Activated naive CD4-positive, alpha-beta T cell treated with anti-CD3 and anti-CD28 coated beads, Interleukin-2, amount 10 ng/mL, durations not matched to agents 7 days and 5 days (primary cell): ENCODE measurements at regions not wholly inside any gene's neighbourhood (a gene's known extent, or its start where the extent isn't known, plus 50 kb on each side); places are given as distances from the start of the nearest gene placed in this dataset.

Experiments
- CTCF ChIA-PET: fragments of 350-600 bp; sonication (Branson Sonifier 250); formaldehyde crosslinking; loops from one replicate; lab custom pipeline; 2021; ENCODE audit warnings: antibody characterized with exemption; lab: Charles Lee
- DNase-seq: peaks from one replicate; pipeline ENCODE4 v3.0.0-alpha.2; 2020
- H3K27ac Mint-ChIP-seq: one replicate; pipeline ENCODE4 v1.8.0; 2021; ENCODE audit warnings: mild to moderate bottlenecking, moderate library complexity, mixed read lengths
- H3K27me3 Mint-ChIP-seq: one replicate; pipeline ENCODE4 v1.8.0; 2021; ENCODE audit warnings: mild to moderate bottlenecking, mixed read lengths
- H3K36me3 Mint-ChIP-seq: one replicate; pipeline ENCODE4 v1.8.0; 2021; ENCODE audit warnings: mixed read lengths
- H3K4me1 Mint-ChIP-seq: one replicate; pipeline ENCODE4 v1.8.0; 2021; ENCODE audit warnings: mixed read lengths
- H3K4me3 Mint-ChIP-seq: one replicate; pipeline ENCODE4 v1.8.0; 2021; ENCODE audit warnings: mild to moderate bottlenecking, moderate library complexity, mixed read lengths
- H3K9me3 Mint-ChIP-seq: one replicate; pipeline ENCODE4 v1.8.0; 2021; ENCODE audit warnings: mixed read lengths

DNA sequence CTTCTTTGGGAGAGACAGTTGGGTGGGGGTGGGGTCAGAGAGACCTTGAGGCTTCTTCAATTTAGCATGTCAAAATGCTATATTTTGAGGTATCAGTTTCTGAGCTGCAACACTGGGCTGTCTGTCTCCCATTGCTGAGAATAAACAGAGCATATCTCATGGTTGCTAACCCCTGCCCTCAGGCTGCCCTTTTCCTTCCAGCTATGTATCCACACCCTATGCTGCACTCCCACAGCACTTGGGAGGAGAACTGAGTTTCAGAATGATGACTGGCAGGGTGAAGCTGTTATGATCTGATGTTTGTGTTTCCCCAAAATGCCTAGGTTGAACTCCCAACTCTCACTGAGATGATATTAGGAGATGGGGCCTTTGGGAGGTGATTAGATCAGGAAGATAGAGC is 794.0 kb downstream of the RNF144A start:
- H3K4me3 Mint-ChIP-seq: no peak overlapping the region
- no peaks in the 10 kb centered on the region for H3K9me3 Mint-ChIP-seq
- CTCF ChIA-PET: no interaction called here
- no peaks in the 10 kb centered on the region for H3K27me3 Mint-ChIP-seq
- no peaks in the 10 kb centered on the region for H3K4me1 Mint-ChIP-seq
- DNase-seq: no peak
- no peak overlapping the region for H3K27ac Mint-ChIP-seq
- no peaks in the 10 kb centered on the region for H3K36me3 Mint-ChIP-seq

DNA sequence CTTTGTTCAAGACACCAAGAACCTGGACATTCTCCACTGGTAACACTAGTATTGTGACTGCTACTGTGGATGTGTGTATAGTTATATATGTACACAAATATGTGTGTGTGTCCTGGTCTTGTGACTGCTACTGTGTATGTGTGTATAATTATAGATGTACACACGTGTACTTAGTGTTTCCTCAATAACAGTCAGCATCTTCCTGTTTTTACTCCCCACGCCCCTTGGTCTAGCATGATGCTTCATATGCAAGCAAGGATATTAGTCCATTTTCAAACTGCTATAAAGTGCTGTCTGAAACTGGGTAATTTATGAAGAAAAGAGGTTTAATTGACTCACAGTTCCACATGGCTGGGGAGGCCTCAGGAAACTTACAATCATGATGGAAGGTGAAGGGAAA is 802.7 kb downstream of the RNF144A start:
- Mint-ChIP-seq H3K9me3 (no peaks in the 10 kb centered on the region), H3K4me1 (peaks cover 16% of the 10 kb centered on the region), H3K36me3 (no peaks in the 10 kb centered on the region), H3K27ac (no peak overlapping the region), H3K4me3 (no peak overlapping the region), H3K27me3 (no peaks in the 10 kb centered on the region)
- DNase-seq: no peak
- CTCF ChIA-PET: no interaction called here

DNA sequence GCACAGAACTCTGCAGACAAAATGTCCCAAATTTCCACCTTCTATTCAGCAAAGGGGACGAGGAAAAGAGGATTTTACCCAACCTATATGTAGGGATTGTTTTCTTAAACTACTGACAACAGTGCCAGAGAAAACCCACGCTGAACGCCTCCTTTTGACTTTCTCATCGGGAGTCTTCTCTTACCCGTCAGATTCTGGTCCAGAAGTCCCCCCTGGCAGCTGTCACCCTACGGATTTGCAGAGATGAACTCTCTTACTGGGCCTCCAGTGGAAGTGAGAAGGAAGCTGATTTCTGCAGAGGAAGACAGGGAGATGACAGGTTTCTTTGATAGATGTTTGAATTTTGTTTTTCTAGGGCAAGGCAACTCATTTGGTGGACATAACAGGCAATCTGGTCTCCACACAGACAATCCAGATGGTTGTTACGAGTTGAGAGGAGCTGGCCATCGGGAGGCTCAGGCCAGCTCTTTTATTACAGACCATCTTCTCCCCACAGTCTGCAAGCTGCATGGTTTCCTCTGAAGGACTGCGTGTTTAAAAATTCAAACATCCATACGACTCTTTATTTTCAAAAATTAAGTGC is 804.3 kb downstream of the RNF144A start:
- CTCF ChIA-PET: no interaction called here
- H3K27ac Mint-ChIP-seq: no peak overlapping the region

DNA sequence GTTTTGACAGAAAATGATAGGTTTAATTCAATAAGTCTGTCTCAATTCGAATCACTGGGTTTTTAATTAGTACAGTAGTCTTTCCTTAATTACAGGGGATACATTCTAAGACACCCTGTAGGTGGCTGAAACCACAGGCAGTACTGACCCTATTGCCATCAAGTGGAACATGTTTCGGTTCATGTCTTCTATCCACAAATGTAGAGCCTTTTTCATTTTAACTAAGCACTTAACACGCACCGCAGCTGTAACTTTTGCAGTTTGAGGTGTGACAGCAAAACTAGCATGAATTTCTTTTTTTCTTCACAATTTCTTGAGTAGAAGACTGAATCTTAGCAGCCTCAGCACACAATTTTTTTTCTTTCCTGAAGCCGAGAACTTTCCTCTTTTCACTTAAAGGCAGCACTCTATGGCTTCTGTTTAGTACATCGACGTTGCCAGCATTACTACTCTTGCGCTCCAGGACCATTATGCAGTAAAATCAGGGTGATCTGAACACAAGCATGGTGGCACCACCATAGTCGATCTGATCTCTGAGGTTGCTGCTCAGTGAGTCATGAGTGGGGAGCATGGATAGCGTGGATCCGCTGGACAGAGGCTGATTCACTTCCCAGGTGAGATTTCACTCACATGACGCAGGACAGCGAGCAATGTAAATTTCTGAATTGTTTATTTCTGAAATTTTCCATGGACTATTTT is 805.1 kb downstream of the RNF144A start:
- Mint-ChIP-seq H3K36me3 (peaks cover 6% of the 10 kb centered on the region), H3K4me3 (no peak overlapping the region), H3K27ac (no peak overlapping the region), H3K27me3 (no peaks in the 10 kb centered on the region), H3K9me3 (no peaks in the 10 kb centered on the region), H3K4me1 (peaks cover 35% of the 10 kb centered on the region)
- CTCF ChIA-PET: no interaction called here
- DNase-seq: no peak

More for the DNA sequence above, 804.3 kb downstream of the RNF144A start:
- no peaks in the 10 kb centered on the region for H3K36me3 Mint-ChIP-seq
- no peaks in the 10 kb centered on the region for H3K27me3 Mint-ChIP-seq
- H3K4me3 Mint-ChIP-seq: no peak overlapping the region
- DNase-seq: no peak
- peaks cover 28% of the 10 kb centered on the region for H3K4me1 Mint-ChIP-seq
- no peaks in the 10 kb centered on the region for H3K9me3 Mint-ChIP-seq

DNA sequence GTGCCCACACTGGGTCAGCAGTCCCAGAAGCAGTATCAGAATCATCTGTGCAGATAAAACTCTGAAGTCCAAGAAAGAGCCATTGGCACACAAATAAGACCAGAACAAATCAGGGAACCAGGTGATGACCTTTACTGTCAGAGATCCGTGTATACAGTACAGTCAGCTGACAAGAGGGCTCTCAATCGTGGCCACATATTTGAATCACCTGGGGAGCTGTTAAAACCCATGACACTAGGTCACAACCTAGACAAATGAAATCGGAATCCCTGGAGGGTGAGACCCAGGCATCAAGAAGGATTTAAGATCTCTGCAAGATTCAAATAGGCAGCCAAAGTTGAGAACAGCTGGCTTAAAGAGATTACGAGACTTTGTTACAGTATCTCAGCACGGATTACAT is 807.1 kb downstream of the RNF144A start:
- DNase-seq: no peak
- Mint-ChIP-seq H3K27me3 (no peaks in the 10 kb centered on the region), H3K36me3 (peaks cover 6% of the 10 kb centered on the region), H3K27ac (peak overlapping the region; percentile 26), H3K4me3 (no peak overlapping the region), H3K9me3 (no peaks in the 10 kb centered on the region), H3K4me1 (peaks cover 38% of the 10 kb centered on the region)
- CTCF ChIA-PET: interaction anchor here (1.1 to 1.2 kb wide), 2 partner anchors 53 to 61 kb away, joined by 3 read pairs; no protein-coding TSS in a partner anchor

DNA sequence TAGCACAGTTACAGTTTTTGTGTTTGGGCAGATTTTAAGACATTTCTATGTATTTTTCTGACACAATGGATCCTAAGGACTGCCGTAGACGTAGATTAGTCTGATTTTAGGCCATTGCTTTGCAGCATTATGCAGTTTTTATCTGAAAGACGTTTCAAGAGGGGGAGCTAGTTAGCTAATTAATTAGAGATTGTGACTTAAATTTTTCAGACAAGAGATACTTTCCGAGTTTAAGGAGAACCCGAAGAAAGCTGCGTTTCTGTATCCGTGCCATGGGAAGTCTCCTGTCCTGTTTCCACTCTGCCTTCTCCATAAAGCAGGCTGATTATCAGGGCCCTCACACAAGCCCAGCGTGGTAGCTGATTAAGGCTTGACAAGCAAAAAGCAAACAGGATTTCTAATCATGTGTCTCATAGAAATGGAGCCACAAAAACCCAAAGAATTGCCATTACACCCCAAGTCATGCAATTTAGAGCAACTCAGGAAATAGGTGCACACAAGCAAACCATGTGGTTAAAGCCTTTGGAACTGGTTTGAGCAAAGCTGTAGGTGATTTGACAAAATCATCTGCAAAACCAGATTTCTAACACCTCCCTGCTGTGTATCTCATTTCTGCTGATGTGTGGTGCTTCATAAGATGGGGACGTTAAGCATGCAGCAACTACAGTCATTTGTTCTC is 808.1 kb downstream of the RNF144A start:
- peak; percentile 34 for DNase-seq
- Mint-ChIP-seq H3K27ac (peak overlapping the region; percentile 90), H3K36me3 (peaks cover 6% of the 10 kb centered on the region), H3K4me3 (peak overlapping the region; percentile 66), H3K27me3 (no peaks in the 10 kb centered on the region), H3K9me3 (no peaks in the 10 kb centered on the region), H3K4me1 (peaks cover 38% of the 10 kb centered on the region)
- CTCF ChIA-PET: interaction anchor here (0.8 to 2.0 kb wide), 6 partner anchors 21 to 297 kb away, joined by 3 to 12 read pairs (median 3); no protein-coding TSS in a partner anchor

DNA sequence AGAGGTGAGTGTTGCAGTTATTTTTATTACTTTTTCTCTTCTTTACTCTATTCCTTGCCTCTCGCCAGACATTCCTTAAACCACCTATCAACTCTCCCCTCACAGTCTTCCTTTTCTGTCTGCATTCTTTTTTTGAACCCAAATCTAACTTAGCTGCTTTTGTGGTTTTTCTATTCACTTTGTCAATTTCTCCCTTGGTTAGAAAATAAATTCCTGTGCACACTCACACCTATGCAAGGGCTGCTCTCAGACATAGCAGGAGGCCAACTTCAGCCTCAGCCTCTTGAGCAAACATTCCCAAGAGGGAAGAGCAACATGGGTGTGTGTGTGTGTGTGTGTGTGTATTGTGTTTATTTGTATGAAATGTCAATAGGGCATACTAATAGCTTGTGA is 808.6 kb downstream of the RNF144A start:
- no peak for DNase-seq
- CTCF ChIA-PET: interaction anchor here (0.8 to 2.0 kb wide), 4 partner anchors 21 to 297 kb away, joined by 3 to 12 read pairs (median 4); no protein-coding TSS in a partner anchor
- H3K27me3 Mint-ChIP-seq: no peaks in the 10 kb centered on the region
- peak overlapping the region; percentile 66 for H3K4me3 Mint-ChIP-seq
- H3K4me1 Mint-ChIP-seq: peaks cover 41% of the 10 kb centered on the region
- H3K36me3 Mint-ChIP-seq: peaks cover 8% of the 10 kb centered on the region
- H3K9me3 Mint-ChIP-seq: no peaks in the 10 kb centered on the region
- peak overlapping the region; percentile 90 for H3K27ac Mint-ChIP-seq

DNA sequence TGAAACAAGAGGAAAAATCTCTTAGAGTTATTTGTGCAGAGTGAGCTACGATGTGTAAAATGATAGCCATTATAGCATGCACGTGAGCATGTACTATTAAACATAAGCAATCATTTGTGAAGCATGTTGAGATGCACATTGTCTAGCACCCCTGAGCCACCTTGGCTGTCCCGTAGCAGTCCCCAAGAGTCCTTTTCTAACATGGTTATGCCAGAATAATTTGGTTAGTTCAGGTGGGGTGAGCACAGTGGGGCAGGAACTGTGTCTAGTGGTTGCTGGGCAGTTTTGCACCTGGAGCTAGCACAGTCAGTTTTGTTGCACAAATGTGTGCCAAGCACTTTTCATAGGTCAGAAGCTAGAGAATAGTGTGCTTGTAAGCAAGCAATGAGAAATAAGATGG is 809.8 kb downstream of the RNF144A start:
- no peak for DNase-seq
- Mint-ChIP-seq H3K4me1 (peaks cover 43% of the 10 kb centered on the region), H3K36me3 (peaks cover 9% of the 10 kb centered on the region), H3K27ac (peak overlapping the region; percentile 82), H3K27me3 (no peaks in the 10 kb centered on the region), H3K4me3 (peak overlapping the region; percentile 66), H3K9me3 (no peaks in the 10 kb centered on the region)
- CTCF ChIA-PET: interaction anchor here (1.2 to 2.0 kb wide), 3 partner anchors 276 to 301 kb away, joined by 3 to 12 read pairs (median 3); no protein-coding TSS in a partner anchor

DNA sequence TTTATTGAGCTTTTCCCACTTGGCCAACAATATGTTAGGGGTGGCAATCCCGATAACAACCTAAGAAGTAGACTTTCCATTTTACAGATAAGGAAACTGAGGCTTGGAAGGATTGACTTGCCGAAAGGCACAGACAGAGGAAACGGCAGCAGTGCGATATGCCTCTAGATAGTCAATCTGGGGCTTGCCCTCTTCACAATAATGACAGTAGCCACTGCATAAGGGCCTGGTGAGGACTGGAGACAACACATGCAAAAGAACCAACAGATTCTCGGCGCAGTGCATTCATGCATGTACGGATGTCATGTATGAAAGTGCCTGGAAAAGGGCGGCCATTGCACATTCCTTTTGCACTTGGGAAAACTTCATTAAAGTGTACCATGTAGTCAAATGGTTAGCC is 811.2 kb downstream of the RNF144A start:
- Mint-ChIP-seq H3K9me3 (no peaks in the 10 kb centered on the region), H3K4me3 (peak overlapping the region; percentile 66), H3K36me3 (peaks cover 13% of the 10 kb centered on the region), H3K27ac (no peak overlapping the region), H3K27me3 (no peaks in the 10 kb centered on the region), H3K4me1 (peaks cover 43% of the 10 kb centered on the region)
- CTCF ChIA-PET: interaction anchor here (1.1 to 1.2 kb wide), 2 partner anchors 278 to 300 kb away, joined by 3 read pairs; no protein-coding TSS in a partner anchor
- DNase-seq: no peak

DNA sequence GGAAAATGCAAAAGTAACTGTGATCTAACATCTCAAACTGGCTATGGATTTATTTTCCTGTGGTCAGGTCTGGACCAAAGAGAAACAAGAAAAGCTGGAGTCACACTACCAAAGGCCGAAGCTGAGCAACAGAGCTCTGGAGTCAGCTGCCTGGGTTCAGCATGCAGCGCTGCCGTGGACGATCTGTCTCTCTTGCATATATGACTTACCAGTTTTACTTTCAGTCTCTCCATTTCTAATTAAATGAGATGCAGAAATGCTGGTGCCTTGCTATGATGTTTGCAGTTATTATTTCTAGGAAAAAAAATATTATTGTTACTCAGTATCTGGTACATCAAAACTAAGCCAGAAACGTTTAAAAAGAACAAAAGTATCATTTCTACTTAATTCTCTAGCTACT is 813.2 kb downstream of the RNF144A start:
- H3K4me3 Mint-ChIP-seq: peak overlapping the region; percentile 66
- DNase-seq: peak; percentile 34
- CTCF ChIA-PET: no interaction called here
- peaks cover 26% of the 10 kb centered on the region for H3K4me1 Mint-ChIP-seq
- H3K27me3 Mint-ChIP-seq: no peaks in the 10 kb centered on the region
- peaks cover 2% of the 10 kb centered on the region for H3K9me3 Mint-ChIP-seq
- H3K27ac Mint-ChIP-seq: peak overlapping the region; percentile 65
- H3K36me3 Mint-ChIP-seq: peaks cover 13% of the 10 kb centered on the region

DNA sequence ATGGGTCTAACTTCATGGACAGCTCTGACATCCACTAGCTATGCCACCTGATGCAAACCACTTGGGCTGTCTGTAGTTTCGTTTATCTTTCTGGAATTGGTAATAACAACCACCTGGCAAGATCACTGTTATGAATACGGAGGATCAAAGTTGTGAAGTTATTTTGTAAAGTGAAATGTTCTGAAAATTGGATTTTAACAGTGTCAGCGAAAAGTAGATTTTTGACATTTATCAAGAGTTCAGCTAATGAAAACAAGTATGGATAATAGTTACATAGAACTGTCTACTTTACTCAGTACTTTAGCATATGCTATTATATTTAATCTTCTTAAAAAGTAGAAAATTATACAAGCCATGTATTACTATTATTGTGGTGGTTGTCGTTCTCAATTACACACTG is 813.8 kb downstream of the RNF144A start:
- H3K36me3 Mint-ChIP-seq: peaks cover 13% of the 10 kb centered on the region
- CTCF ChIA-PET: no interaction called here

DNA sequence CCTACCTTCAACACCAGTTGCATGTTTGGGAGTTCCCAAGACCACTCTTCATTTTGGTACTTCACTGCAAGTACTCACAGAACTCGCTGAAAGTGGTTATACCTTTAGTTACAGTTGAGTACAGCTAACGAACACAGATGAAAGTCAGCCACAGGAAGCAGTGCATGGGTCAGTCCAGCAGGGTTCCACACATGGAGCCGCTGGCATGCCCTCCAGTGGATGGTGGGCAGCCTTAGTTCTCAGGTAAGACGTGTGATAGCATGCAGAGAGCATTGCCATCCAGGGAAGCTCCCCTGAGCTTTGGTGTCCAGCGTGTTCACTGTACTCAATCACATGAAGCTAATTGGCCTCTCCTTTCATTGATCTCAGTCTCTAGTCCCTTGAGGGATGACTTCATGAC is 815.3 kb downstream of the RNF144A start:
- Mint-ChIP-seq H3K36me3 (peaks cover 10% of the 10 kb centered on the region), H3K27ac (peak overlapping the region; percentile 15), H3K4me3 (no peak overlapping the region), H3K27me3 (no peaks in the 10 kb centered on the region), H3K9me3 (peaks cover 2% of the 10 kb centered on the region), H3K4me1 (peaks cover 13% of the 10 kb centered on the region)
- DNase-seq: no peak
- CTCF ChIA-PET: no interaction called here

More for the DNA sequence above, 813.8 kb downstream of the RNF144A start:
- no peak for DNase-seq
- peaks cover 21% of the 10 kb centered on the region for H3K4me1 Mint-ChIP-seq
- peak overlapping the region; percentile 66 for H3K4me3 Mint-ChIP-seq
- no peaks in the 10 kb centered on the region for H3K27me3 Mint-ChIP-seq
- H3K27ac Mint-ChIP-seq: peak overlapping the region; percentile 34
- H3K9me3 Mint-ChIP-seq: peaks cover 2% of the 10 kb centered on the region

DNA sequence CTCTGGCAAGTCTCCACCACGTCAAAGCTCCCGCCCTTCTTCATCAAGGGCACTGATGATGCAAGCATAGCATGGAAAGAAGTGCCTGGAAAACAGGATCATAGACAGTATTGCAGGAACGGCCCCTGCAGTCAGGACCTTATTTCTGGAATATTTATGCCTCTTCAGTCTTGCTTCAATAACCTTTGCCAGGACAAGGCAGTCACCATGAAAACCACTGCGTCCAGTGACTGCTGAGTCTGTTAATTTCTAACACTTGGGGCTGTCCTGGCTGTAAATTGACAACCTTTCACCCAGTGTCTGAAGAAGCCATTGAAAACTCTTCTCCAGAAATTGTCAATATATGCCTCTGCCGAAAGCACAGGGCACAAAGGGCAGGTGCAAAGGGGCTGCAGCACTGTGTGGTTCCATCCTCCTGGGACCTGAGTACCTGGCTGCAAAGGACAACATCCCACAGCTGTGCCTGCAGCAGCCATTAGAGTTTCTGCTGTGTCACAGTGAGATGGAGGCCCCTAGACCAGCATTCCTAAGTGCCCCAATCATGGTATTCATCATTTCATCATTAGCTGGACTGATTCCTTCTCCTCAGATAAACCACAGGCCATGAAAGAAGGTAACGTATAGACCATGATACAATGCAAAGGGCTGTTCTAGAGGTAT is 819.6 kb downstream of the RNF144A start:
- H3K27me3 Mint-ChIP-seq: no peaks in the 10 kb centered on the region
- CTCF ChIA-PET: no interaction called here
- DNase-seq: no peak
- H3K4me3 Mint-ChIP-seq: no peak overlapping the region
- peaks cover 8% of the 10 kb centered on the region for H3K36me3 Mint-ChIP-seq
- H3K27ac Mint-ChIP-seq: no peak overlapping the region
- peaks cover 2% of the 10 kb centered on the region for H3K9me3 Mint-ChIP-seq
- no peaks in the 10 kb centered on the region for H3K4me1 Mint-ChIP-seq

DNA sequence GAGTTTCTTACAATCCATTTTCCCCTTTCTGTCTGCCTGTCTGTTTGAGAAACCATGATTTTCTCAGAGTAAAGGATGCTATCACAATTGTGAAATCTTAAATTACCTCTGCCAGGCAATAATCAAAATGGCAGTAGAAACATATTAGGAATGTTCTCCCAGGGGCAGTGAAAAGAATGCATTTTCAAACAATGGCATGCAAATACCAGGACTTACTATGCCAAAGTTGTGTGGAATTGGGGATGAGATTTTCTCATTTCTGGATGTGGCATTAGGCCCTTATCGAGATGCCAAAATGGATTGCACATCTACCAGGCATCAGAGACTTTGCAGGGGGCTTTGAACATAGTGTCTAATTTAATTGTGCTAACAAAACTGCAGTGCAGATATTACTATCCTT is 821.4 kb downstream of the RNF144A start:
- peaks cover 3% of the 10 kb centered on the region for H3K36me3 Mint-ChIP-seq
- H3K9me3 Mint-ChIP-seq: peaks cover 2% of the 10 kb centered on the region
- no peak overlapping the region for H3K4me3 Mint-ChIP-seq
- no peak for DNase-seq
- CTCF ChIA-PET: no interaction called here
- no peaks in the 10 kb centered on the region for H3K4me1 Mint-ChIP-seq
- H3K27ac Mint-ChIP-seq: no peak overlapping the region
- no peaks in the 10 kb centered on the region for H3K27me3 Mint-ChIP-seq
